ENCODE measurements at regions not wholly inside any gene's neighbourhood (a gene's known extent, or its start where the extent isn't known, plus 50 kb on each side); places are given as distances from the start of the nearest gene placed in this dataset.

GRCh38 chr10:21463436-21463835, 62.0 kb downstream of the SKIDA1 start:
- DNase-seq (ENCODE audit: low read depth): no peak
- TF ChIP-seq CTCF (IDR thresholded peaks at IDR 0.05; ENCODE audit: control insufficient read depth, extremely low read depth, insufficient read depth): no peak
- no peak overlapping the region for H3K4me3 ChIP-seq (ENCODE audit: low read depth, low read length)

GRCh38 chr10:21458126-21458871, 67.2 kb downstream of the SKIDA1 start:
- TF ChIP-seq CTCF (IDR thresholded peaks at IDR 0.05; ENCODE audit: control insufficient read depth, extremely low read depth, insufficient read depth): no peak
- DNase-seq (ENCODE audit: low read depth): no peak
- no peak overlapping the region for H3K4me3 ChIP-seq (ENCODE audit: low read depth, low read length)

- H3K4me3 ChIP-seq (ENCODE audit: low read depth, low read length): no peak overlapping the region
- TF ChIP-seq CTCF (IDR thresholded peaks at IDR 0.05; ENCODE audit: control insufficient read depth, extremely low read depth, insufficient read depth): no peak
- no peak for DNase-seq (ENCODE audit: low read depth)
These were observed 69.3 kb downstream of the SKIDA1 start for GRCh38 chr10:21456160-21456559.

GRCh38 chr10:21452203-21452602, 73.3 kb downstream of the SKIDA1 start:
- H3K4me3 ChIP-seq (ENCODE audit: low read depth, low read length): no peak overlapping the region
- TF ChIP-seq CTCF (IDR thresholded peaks at IDR 0.05; ENCODE audit: control insufficient read depth, extremely low read depth, insufficient read depth): no peak
- DNase-seq (ENCODE audit: low read depth): no peak

- no peak overlapping the region for H3K4me3 ChIP-seq (ENCODE audit: low read depth, low read length)
- DNase-seq (ENCODE audit: low read depth): no peak
- no peak for TF ChIP-seq CTCF (IDR thresholded peaks at IDR 0.05; ENCODE audit: control insufficient read depth, extremely low read depth, insufficient read depth)
These were observed 76.1 kb downstream of the SKIDA1 start for GRCh38 chr10:21449288-21449966.

- no peak for TF ChIP-seq CTCF (IDR thresholded peaks at IDR 0.05; ENCODE audit: control insufficient read depth, extremely low read depth, insufficient read depth)
- DNase-seq (ENCODE audit: low read depth): no peak
- no peak overlapping the region for H3K4me3 ChIP-seq (ENCODE audit: low read depth, low read length)
These were observed 80.3 kb downstream of the SKIDA1 start for GRCh38 chr10:21445163-21445562.
